GM18508 (cell line): ENCODE measurements at regions not wholly inside any gene's neighbourhood (a gene's known extent, or its start where the extent isn't known, plus 50 kb on each side); places are given as distances from the start of the nearest gene placed in this dataset.

Experiments used
- ATAC-seq: cut with Tn5 transposase; IDR thresholded peaks from one replicate; pipeline ENCODE4 v1.9.1; 2021; ENCODE audit warnings: moderate number of reproducible peaks; ENCODE audit not compliant: insufficient read depth, unreplicated experiment

DNA sequence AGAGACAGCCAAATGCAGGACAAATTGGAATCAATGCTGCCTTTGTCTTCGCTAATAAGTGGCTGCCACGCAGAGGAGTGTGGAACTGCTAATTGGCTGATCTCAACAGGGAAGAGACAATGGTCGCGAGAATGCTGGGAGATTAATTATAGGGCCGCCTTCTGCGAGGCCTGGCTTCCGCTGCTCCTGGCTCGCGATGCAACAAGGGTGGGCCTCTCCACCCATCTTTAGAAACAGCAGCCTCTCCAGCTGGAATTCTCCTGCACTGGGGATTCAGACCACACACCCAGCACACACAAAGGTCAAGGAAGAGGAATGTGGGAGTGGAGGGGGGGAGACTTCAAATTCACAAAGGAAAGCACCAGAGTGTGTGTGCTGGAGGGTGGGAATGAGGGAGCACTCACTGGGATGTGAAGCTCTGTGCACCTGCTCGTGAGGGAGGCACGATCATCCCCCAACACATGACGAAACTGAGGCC, 200.7 kb upstream of the GRIK3 start:
- ATAC-seq = no peak

DNA sequence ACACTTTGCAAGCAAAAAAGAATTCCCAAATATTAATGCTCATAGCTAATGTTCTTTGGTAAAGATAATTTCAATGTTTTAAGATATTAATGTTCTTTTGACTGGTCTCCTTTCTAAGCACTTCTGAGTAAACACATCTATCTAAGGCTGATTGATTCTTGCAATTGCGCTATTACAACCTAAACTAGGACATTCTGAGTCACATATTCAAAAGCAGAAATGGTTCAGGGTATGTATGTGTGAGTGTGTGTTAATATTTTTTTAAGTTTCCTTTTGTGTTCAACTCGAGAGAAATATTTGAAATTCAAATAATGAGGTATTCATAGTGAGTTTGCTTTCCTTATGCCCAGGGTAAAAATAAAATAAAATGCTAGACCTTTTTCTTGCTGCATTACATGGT, 203.6 kb upstream of the GRIK3 start:
- no peak for ATAC-seq

DNA sequence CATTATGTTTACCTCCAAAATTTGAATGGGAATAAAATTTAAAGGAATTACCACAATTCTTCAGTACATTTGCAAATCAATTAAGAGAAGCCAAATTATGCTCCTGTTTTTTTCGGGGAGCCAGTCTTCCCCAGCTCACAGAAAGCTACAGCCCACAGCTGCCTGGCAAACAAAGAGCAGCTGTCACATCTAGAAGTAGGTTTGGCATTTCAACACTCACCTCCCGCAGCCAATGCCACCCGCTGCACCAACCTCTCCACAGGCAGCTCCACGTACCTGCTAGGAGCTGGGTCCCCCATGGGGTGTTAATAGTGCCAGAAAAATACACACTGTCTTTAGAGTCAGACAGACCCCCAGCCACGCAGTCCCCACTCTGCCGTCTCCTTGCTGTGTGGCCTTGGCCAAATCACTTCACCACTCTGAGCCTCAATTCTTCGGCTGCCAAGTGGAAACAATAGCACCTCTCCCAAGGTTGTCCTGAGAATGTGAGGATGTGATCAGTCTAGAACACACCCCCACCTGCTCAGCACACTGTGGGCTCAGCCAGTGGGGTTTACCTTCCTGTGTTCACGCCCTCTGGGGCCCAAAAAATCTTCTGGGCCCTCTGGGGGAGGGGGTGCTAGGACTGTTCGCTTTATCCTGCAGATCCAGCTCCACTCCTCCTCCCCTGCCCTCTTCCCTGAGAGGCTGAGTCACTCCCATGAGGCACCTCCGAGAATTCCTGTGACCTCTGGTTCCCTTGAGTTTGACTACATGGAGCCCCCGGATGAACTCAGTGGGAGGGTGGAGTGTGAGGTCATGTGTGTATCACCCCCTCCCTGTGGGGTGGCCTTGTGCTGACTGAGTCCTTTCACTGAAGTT, 204.3 kb upstream of the GRIK3 start:
- no peak for ATAC-seq

DNA sequence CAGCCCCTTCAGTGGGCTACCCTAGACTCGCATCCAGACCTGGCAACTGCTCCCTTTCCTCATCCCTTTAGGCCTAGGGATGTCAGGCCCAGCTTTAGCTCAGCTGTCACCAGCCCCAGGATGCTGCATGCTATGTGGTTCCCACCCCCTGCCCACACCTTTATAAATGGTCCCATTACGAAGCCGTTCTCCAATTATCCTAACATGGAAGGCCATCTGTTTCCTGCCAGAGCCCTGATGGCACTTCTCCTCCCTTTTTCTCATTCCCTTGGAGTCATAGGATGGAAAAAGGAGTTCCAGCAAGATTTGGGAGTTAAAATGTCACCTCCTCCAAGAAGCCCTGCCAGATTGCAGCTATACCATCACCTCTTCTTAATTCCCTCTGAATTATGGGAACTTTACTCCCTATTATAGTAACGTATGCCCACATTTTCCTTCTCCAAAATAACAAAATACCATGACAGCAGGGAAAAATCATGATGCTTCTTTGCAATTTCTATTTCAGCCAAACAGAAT, 205.0 kb upstream of the GRIK3 start:
- ATAC-seq = no peak

DNA sequence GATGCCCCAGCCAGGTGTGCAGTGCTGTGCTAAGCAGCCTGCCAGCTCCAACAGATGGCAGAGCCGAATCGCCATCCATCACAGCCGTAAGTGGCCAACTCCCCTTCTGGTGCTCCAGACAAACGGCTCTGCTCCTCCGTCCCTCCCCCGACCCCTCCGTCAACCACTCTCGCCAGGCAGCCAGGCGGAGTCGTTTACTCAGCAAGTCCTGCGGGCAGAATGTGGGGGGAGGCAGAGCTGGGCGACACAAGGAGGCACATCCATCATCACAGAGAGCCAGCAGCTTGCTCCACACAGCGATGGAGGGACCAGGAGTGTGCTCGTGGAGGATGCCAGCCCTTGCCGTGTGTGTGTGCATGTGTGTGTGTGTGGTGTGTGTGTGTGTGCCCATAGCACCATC, 206.6 kb upstream of the GRIK3 start:
- no peak for ATAC-seq

DNA sequence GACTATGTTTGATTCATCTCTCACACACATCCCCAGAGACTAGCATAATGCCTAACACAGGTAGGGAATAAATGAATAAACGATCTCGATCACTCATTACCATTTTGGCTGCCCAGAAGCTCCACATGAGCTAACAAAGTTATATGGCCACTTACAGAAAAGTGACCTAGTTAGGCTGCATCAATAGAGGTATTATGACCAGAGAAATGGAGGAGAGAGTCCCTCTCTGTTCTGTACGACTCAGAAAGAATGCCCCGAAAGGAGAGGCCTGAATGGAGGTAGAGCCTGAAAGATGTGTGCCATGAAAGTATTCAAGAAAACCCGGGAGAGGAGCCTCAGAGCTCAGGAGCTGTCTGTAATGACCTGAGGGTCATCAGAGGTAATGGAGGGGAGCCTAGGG, 208.2 kb upstream of the GRIK3 start:
- ATAC-seq = no peak

DNA sequence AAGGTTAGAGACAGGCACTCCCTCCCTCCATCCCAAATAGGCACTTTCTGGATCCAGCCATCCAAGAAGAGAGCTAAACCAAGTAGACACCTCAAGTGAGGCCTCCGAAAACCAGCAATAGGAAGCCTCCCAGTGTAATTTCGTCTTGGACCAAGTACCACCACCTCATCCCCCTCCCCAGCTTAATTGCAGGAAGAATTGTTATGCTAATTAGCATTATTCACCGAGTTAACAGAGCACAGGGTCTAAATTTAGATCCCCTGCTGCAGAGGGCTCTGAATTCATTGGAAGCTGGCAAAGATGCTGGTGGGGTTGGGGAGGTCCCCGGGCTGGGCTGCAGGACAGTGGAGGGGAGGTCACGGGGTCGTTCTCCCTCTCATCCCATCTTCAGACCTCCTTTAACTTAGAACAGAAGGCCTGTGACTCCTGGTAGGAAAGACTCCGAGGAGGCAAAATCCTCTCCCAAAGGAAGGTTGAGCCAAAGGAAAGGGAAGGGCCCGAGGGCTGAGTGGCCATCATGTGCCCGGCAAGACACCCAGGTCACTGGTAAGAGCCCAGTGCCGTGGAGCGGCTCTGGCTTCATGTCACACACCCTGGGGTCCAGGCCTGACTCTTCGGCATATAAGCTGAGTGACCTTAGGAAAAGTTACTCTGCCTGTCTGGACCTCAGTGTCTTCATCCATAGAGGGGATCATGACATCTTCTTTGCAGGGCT, 209.2 kb upstream of the GRIK3 start:
- ATAC-seq = no peak

DNA sequence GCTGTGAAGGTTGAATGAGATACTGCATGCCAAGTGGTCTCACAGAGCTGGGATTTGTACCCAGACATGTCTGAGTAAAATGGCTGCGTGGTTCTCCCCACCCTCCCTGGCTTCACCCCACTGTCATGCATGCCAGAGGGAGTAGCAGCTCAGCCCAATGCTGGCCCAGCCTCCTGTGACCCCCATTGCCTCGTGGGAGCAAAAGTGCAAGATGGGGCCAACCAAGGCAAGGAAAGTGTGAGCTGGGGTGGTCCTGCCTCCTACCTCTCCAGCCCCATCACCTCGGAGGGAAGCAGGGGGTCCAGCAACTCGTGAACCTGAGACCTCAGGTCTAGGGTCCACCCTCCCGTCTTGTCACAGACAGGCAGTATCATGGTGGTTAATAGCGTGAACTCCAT, 209.8 kb upstream of the GRIK3 start:
- no peak for ATAC-seq

DNA sequence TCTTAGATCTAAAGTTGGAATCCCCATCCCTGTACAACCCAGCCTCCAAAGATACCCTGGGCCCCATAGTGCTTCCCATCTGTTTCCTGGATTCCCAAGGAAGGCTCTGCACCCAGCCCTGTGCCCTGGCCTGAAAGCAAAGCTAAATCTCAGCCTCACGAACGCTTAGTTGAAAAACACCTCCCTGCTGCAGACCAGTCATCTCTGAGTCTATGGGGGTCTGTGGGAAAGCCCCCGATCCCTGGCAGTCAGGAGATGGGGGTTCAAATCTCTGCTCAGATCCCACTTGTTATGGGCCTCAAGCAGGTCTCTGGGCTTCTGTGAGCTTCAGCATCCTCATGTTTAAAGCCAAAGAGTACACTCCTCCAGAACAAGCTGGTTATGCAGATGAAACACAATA, 210.5 kb upstream of the GRIK3 start:
- ATAC-seq = no peak

DNA sequence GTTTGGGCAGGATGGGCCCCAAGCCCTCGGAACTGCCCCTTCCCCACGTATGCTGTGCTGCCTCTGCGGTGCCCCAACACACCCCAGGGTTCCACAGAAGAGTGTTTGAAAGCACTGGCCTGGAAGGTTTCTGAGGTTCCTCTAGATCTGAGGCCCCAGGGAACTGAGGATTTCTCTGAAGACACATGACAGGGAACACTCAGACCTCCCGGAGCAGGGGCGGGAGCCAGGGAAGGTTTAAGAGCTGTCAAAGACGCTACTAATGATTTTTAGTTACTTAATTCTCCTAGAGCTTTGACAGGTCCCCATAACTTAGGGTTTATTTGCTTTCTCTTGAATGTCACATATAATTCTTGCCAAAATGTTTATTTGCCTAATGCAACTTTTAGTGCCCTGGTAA, 212.3 kb upstream of the GRIK3 start:
- ATAC-seq = no peak

DNA sequence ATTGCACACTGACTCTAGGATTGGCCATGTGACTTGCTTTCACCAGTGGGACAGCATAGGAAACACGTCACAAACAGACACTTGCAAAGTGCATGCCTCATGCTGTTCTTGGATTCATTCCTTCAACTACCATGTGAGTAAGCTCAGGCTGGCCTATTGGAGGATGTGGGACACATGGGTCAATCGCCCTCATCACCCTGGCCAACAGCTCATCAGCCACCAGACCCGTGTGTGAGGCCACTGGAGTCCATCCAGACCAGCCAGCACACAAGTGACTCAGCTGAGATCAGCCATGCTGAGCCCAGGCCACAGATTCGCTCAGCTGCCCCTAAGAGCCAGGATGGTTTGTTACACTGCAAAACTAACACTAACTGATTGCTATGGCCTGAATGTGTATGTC, 216.1 kb upstream of the GRIK3 start:
- no peak for ATAC-seq

DNA sequence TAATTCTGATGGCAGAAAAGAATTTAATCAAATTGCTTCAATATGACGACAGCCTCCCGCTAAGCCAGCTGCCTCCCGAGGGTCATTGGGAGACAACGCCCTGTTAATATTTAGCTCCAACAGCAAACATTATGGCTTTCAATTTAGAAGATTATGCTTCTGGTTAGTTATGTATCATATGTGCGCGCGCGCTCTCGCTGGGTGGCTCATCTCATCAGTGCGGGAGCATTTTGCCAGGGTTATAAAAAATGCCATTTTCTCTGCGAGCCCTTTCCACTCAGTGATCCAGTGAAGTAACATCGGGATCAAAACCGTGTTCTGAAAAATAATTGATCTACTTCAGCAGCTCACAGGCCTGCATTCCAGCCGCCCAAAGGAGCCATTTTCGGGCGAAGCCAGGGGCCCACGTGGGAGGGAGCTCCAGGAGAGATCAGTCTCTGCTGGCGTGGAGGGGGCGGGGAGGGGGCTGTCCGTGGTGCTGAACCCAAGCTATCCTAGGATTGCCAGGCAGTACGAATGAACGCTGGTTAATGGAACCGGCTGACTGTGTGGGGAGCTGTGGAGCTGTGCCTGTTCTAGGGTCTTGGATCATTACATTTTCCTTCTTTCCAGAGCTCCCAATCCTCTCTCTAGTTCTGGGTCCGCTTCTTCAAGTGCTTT, 219.1 kb upstream of the ZC3H12A start:
- ATAC-seq = no peak

DNA sequence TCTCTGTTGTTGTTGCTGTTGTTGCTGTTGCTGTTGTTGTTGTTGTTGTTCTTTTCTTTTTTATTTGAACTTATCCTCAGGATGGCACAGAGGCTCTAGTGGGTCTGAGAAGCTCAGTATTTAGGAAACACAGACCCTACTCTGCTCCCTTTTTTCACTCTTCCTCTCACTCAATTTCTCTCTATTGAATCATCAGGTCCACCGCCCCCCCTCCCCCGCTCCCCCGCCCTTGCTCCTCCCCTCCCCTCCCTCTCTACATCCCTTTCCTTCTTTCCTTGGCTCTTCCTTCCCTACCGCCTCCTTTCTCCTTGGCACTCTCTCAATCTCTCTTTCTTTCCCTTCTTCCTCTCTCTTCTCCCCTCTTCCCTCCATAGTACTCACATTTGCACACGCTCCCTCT, 218.5 kb upstream of the ZC3H12A start:
- no peak for ATAC-seq

DNA sequence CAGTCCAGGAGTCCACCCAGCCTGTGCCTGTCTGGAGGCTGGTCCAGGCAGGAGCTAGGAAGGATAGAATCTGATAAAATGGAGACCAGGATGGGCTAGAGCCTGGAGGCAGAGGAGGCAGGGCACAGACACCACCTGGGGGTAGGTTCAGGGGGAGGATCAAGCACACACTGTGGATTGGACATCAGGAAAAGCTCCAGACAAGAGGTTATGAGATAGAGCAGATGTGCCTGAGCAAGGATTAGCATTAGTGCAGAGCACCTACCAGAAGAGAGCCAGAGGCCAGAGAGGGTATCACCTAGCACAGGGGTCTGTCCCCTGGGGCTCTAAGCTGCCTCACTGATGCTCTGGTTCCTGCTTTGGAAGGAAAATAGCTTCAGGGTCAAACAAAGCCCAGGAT, 216.7 kb upstream of the ZC3H12A start:
- no peak for ATAC-seq

DNA sequence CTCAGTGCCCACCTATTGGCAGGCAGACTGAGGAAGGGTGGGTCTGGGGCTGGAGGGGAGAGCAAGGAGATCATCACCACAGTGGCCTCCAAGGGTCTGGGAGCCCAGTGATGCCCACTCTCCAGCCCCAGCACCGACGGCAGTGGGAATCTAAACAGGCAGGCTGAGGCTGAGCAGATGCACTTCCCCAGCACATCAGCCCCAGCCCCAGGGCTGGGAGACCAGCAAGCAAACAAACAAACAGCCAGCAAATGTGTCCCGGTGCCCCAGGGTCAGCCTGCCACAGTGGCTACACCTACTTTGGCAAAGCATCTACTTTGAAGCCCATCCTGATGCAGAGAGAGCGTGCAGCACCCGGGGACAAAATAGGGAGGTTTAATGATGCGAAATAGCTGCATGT, 216.3 kb upstream of the ZC3H12A start:
- ATAC-seq = no peak

DNA sequence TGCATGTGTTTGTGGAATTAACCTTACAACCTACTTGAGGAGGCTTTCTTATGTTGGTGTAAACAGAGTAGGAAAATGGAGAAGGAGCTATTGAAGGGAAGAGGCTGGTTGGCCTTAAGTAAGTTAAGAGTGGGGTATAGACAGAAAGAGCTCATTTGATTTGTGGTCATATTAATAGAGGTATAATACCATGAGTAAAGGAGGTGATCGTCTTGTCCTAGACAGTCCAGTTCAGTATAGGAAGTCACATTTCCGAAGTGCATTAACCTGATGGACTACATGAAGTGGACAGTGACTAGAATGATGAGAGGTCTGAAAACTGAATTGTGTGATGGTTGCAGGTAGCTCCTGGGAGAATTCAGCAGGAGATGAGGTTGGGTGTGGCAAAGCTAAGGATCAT, 215.4 kb upstream of the ZC3H12A start:
- ATAC-seq = no peak

DNA sequence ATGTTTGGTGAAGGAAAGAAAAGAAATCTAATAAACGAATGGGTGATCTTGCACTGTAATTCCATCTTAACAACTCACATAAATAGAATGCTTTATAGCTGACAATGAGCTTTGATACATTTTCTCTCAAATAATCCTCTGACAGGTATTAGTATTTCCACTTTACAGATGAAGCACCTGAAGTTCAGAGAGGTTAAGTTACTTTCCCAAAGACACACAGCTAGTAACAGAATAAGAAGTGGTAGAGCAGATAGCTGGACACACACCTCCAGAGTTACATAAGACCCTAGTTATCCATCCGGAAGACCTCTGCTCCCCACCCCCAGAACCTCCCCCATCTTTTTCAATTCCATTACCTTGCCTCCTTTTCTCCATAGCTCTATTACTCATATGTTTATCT, 213.3 kb upstream of the ZC3H12A start:
- no peak for ATAC-seq

DNA sequence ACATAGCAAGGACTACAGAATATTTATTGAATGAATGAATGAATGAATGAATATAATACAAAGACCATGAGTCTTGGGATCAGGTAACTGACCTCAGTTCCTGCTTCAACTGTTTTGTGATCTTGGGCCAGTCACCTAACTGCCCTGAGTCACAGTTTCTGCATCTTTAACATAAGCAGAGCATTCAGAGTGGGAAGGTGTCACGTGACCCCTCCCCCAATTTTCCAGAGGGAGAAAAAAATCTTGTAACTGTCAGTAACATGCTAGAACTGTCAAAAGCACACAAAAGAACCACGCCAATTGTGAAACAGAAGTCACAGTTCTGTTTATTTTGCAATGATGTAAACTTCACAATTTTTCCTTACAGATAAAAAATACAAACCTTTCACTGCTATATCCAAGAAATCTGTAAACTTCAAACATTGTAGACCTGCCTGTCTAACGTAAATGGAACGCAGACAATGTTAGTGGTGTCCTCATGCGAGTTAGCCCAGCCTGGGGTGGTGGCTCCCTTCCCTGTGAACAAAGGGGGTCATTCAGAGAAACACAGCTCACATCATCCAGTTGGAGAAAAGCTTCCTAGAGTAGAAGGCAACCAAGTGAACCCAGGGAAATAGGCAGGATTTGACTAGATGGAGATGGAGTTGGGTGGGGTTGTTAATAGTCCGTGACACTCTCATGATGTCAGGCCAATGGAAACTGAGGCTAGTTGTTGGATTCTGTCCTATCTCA, 211.8 kb upstream of the ZC3H12A start:
- no peak for ATAC-seq

DNA sequence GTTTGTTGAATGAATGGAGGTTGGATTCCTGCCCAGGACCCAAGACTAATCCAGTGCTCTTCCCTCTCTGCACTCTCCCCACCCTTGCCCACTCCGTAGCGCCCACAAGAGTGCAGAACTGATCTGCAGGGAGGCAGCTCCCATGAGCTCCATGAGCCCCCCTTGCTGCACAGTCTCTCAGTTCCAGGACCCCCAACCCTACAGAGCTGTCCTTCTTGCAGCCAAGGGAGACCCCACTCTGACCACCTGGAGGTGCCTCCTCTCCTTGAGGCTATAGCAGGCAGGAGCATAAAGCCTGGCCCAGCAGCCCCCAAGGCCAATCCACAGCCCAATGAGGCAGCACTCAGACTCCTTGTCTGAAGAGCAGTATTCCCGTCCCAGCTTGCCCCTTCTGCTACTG, 209.2 kb upstream of the ZC3H12A start:
- ATAC-seq = no peak
